ENCODE measurements at regions not wholly inside any gene's neighbourhood (a gene's known extent, or its start where the extent isn't known, plus 50 kb on each side); places are given as distances from the start of the nearest gene placed in this dataset.

DNA sequence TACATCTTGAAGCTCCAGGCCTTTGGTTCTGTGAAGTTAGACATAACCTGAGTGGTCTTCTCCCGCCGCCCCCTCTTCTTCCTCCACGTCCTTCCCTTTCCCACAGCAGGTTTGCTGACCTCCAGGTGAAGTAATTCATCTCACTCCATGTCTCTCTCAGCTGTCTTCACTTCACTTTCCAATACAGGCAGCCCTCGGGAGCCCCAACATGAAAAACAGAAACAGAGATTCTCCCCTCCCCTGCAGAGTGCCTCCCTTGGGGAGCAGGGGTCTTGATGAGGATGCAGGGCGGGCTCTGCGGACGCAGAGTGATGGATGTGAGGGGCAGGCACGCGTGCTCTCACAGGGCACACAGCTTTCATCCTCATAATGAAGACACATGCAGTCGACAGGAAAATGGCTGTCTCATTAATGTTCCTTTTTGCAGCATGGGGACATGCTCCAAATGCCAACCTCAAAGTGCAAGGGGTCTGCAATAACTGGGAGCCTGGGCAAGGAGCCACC lies 95.6 kb downstream of the GPAM start:
- no peak for DNase-seq

DNA sequence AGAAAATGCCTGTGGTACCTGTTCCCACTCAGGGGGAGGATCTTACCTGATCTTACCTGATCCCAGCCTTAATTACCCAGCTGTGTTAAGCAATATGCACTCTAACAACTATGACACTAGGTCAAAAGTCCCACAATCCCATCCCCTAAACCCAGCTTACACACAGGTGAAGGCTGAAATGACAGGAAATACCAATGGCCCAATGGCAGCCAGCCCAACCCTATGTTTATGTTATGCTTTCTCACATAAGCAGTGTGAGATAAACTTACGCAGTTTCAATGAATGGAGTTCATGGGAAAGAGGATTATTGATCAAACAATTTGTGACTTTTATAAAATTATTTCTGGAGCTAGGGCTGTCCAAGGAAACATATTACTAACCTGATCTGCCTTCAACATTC lies 91.9 kb downstream of the GPAM start:
- no peak for DNase-seq

DNA sequence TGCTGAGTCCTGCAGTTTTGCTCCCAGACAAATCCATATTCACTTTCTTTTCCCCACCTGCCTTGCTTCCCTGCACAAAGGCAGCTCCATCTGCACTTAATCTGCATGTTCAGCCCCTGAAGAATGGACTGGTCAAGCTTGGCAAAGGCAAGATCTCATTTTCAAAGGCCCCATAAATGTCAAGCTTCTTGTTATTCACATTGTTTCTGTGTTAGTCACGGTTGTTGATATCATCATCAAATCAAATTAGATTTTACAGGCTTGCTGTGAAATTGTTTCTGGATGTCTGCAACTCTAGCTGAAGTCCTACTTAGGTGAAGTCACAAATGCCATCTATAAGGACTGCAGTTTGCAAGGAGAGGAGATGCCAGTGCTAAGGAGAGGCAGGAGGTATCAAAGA lies 91.0 kb downstream of the GPAM start:
- DNase-seq, result no peak

DNA sequence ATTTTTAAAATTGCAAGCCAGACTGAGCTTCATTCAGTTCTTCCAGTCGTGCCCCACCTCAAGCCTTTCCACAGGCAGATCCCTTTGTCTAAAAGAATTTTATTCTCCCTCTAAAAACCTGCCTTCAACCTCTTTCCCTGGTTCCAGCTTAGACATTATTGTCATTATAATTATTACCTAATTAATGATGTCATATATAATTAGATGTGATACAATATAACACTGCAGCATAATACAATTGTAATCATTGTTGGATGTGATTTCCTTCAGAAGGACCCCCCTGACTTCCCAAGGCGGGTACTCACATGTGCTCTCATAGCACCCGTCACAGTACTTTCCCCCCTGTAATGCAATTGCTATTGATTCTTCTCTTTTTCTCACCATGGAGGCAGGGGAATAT lies 88.6 kb downstream of the GPAM start:
- DNase-seq, result no peak

DNA sequence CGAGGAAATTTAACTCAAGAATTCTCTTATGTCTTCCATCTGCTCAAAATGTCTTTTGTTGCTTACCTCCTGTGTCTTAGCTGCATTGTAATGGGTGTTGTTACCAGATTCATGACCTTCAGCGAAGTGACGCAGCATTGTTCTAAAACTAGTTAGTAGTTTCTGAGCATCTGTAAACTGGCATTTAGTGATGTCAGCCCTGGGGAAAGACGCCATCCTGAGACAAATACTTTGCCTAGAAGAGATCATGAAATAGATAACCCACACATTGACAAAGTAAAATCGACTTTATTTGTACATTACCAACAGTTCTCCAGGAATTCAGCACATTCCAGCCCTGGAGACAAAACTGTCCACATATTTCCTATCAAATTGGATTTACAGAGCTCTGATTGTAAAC lies 87.8 kb downstream of the GPAM start:
- no peak for DNase-seq

DNA sequence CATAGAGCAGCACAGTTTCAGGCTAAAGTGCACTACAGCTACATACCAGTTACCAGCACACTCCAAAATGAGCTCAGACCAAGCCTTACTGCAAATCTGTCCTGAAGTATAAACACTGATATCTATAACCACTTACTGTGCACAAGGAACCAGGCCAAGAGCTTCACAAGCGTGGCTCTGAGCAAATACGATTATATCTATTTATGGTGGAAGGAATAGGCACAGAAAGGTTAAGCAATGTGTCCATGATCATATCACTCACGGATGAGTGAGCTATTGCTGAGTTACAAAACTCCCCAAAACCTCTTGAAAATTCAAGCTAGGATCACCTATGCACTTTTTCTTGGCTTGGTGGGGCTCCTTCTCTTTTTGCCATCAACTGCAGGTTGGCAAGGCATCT lies 84.9 kb downstream of the GPAM start:
- DNase-seq, result no peak
